Natural killer cell (primary cell): ENCODE measurements at regions not wholly inside any gene's neighbourhood (a gene's known extent, or its start where the extent isn't known, plus 50 kb on each side); places are given as distances from the start of the nearest gene placed in this dataset.
"Not testable (repeated sequence)": the region's sequence is repeated elsewhere in the genome, so short reads cannot be mapped to it uniquely, and the experiment has no call there.

Experiments used
- ATAC-seq, 3 donors: fragments of 150-1000 bp in 2 of 3; fragments of 200-7000 bp in 1 of 3; cut with Tn5 transposase; 1 replicate in 1 of 3; 2 replicates in 2 of 3; pipeline ENCODE4 v1.10.0; 2021; ENCODE audit warnings: mild to moderate bottlenecking in 2 of 3, moderate library complexity in 2 of 3
- DNase-seq, 2 donors: peaks; one replicate each; pipeline versions ENCODE4 v3.0.0 to v3.0.0-alpha.2; 2013 to 2021; ENCODE audit warnings: mixed read lengths in 1 of 2
- H3K27ac ChIP-seq: one replicate; pipeline ENCODE4 v1.5.1; 2013; ENCODE audit warnings: mild to moderate bottlenecking, low read length
- H3K27me3 ChIP-seq: one replicate; pipeline ENCODE4 v1.6.1; 2013; ENCODE audit warnings: low read length; ENCODE audit not compliant: control insufficient read depth, insufficient read depth
- H3K36me3 ChIP-seq: one replicate; pipeline ENCODE4 v1.6.1; 2013; ENCODE audit warnings: low read length; ENCODE audit not compliant: control insufficient read depth, insufficient read depth
- H3K4me1 ChIP-seq: one replicate; pipeline ENCODE4 v1.6.1; 2013; ENCODE audit warnings: low read length; ENCODE audit not compliant: control insufficient read depth, insufficient read depth
- H3K4me3 ChIP-seq: one replicate; pipeline ENCODE4 v1.5.1; 2013; ENCODE audit warnings: low read length
- H3K9me3 ChIP-seq: one replicate; pipeline ENCODE4 v1.6.1; 2013; ENCODE audit warnings: low read length; ENCODE audit not compliant: control insufficient read depth, insufficient read depth
- H3K27ac Mint-ChIP-seq, 2 donors: one replicate each; pipeline ENCODE4 v1.8.0; 2022; ENCODE audit warnings: mild to moderate bottlenecking in 2 of 2, mixed read lengths in 2 of 2, moderate library complexity in 1 of 2
- H3K27me3 Mint-ChIP-seq, 2 donors: one replicate each; pipeline ENCODE4 v1.8.0; 2022; ENCODE audit warnings: low read depth in 2 of 2, mixed read lengths in 2 of 2
- H3K36me3 Mint-ChIP-seq: one replicate; pipeline ENCODE4 v1.8.0; 2022; ENCODE audit warnings: mixed read lengths
- H3K4me1 Mint-ChIP-seq, 2 donors: one replicate each; pipeline ENCODE4 v1.8.0; 2022; ENCODE audit warnings: mixed read lengths in 2 of 2
- H3K4me3 Mint-ChIP-seq: one replicate; pipeline ENCODE4 v1.8.0; 2022; ENCODE audit warnings: mild to moderate bottlenecking, moderate library complexity, mixed read lengths
- H3K9me3 Mint-ChIP-seq, 2 donors: one replicate each; pipeline ENCODE4 v1.8.0; 2022; ENCODE audit warnings: mixed read lengths in 2 of 2
- CTCF ChIP-seq: fragments of 200-600 bp; IDR thresholded peaks from one replicate; pipeline ENCODE4 v1.8.0; 2022; ENCODE audit warnings: antibody characterized with exemption
- WGBS: methylation state at CpG from one replicate; pipeline ENCODE4 v1.1.7; 2013; ENCODE audit warnings: missing lambda C conversion rate; ENCODE audit not compliant: insufficient coverage; 5-methylcytosine and 5-hydroxymethylcytosine counted together
- intact Hi-C: fragments of 100-400 bp; cut with micrococcal nuclease; formaldehyde crosslinking; loops from one replicate; pipeline ENCODE4 v1.14.2; 2022

- H3K27ac ChIP-seq, H3K4me1 Mint-ChIP-seq, H3K36me3 ChIP-seq, H3K27ac Mint-ChIP-seq, ATAC-seq, H3K36me3 Mint-ChIP-seq, H3K27me3 Mint-ChIP-seq, DNase-seq, H3K4me3 ChIP-seq, H3K9me3 Mint-ChIP-seq, intact Hi-C loops, H3K9me3 ChIP-seq, H3K27me3 ChIP-seq, H3K4me3 Mint-ChIP-seq, H3K4me1 ChIP-seq: not testable (repeated sequence)
- WGBS, result 52% methylated on average over 8 of the region's 8 CpGs
These were observed 3051.6 kb downstream of the RPIA start for GRCh38 chr2:91742973-91743490.

- H3K4me3 Mint-ChIP-seq, H3K27ac Mint-ChIP-seq, H3K4me1 Mint-ChIP-seq, H3K4me1 ChIP-seq, ATAC-seq, DNase-seq, H3K9me3 Mint-ChIP-seq, H3K9me3 ChIP-seq, H3K27me3 ChIP-seq, H3K36me3 Mint-ChIP-seq, H3K4me3 ChIP-seq, H3K36me3 ChIP-seq, intact Hi-C loops, H3K27me3 Mint-ChIP-seq, H3K27ac ChIP-seq: not testable (repeated sequence)
- WGBS, result no CpG with 5 or more reads among the region's 1 CpG
These were observed 3052.4 kb downstream of the RPIA start for GRCh38 chr2:91743910-91744309.

- ATAC-seq, intact Hi-C loops: not testable (repeated sequence)
These were observed 3053.2 kb downstream of the RPIA start for GRCh38 chr2:91744700-91745141.

GRCh38 chr2:91748902-91749301 lies 3057.4 kb downstream of the RPIA start:
- no peaks in the 10 kb centered on the region for H3K4me1 Mint-ChIP-seq
- intact Hi-C loops, result no loop called here
- H3K9me3 ChIP-seq, result no peaks in the 10 kb centered on the region
- H3K36me3 Mint-ChIP-seq, result no peaks in the 10 kb centered on the region
- H3K9me3 Mint-ChIP-seq, result peaks cover 2 to 5% of the 10 kb centered on the region in 2 donors
- H3K27me3 ChIP-seq, result no peaks in the 10 kb centered on the region
- no peaks in the 10 kb centered on the region for H3K36me3 ChIP-seq
- TF ChIP-seq CTCF, result no peak
- peak in 1 of 2 donors; percentile 19 for DNase-seq
- H3K27me3 Mint-ChIP-seq, result peaks cover 0 to 9% of the 10 kb centered on the region in 2 donors
- peak; percentile 43 to 77 (median 61) for ATAC-seq
- WGBS, result 39% methylated on average over 52 of the region's 52 CpGs
- no peak overlapping the region for H3K27ac ChIP-seq
- H3K4me3 ChIP-seq, result no peak overlapping the region
- H3K4me3 Mint-ChIP-seq, result no peak overlapping the region
- no peak overlapping the region for H3K27ac Mint-ChIP-seq
- no peaks in the 10 kb centered on the region for H3K4me1 ChIP-seq

More at GRCh38 chr2:91744700-91745141, 3053.2 kb downstream of the RPIA start:
- not testable (repeated sequence) for H3K4me1 ChIP-seq, H3K4me3 ChIP-seq, H3K36me3 Mint-ChIP-seq, H3K9me3 ChIP-seq, H3K27ac ChIP-seq, H3K27me3 ChIP-seq, H3K27me3 Mint-ChIP-seq, DNase-seq, H3K4me3 Mint-ChIP-seq, H3K27ac Mint-ChIP-seq, H3K36me3 ChIP-seq, H3K9me3 Mint-ChIP-seq, H3K4me1 Mint-ChIP-seq
- 67% methylated on average over 11 of the region's 16 CpGs for WGBS

- H3K4me3 Mint-ChIP-seq, H3K9me3 Mint-ChIP-seq, intact Hi-C loops, ATAC-seq, DNase-seq, H3K36me3 Mint-ChIP-seq, H3K4me1 ChIP-seq, H3K36me3 ChIP-seq, H3K27ac ChIP-seq, H3K4me3 ChIP-seq, H3K27me3 ChIP-seq, H3K4me1 Mint-ChIP-seq, H3K27me3 Mint-ChIP-seq, H3K9me3 ChIP-seq, H3K27ac Mint-ChIP-seq: not testable (repeated sequence)
- WGBS, result 77% methylated on average over 3 of the region's 12 CpGs
These were observed 3058.2 kb downstream of the RPIA start for GRCh38 chr2:91749665-91750064.

- H3K4me1 ChIP-seq, H3K27ac Mint-ChIP-seq, H3K9me3 Mint-ChIP-seq, H3K4me1 Mint-ChIP-seq, H3K4me3 ChIP-seq, H3K4me3 Mint-ChIP-seq, H3K36me3 Mint-ChIP-seq, ATAC-seq, H3K27ac ChIP-seq, intact Hi-C loops, H3K9me3 ChIP-seq, H3K27me3 ChIP-seq, DNase-seq, H3K27me3 Mint-ChIP-seq, H3K36me3 ChIP-seq: not testable (repeated sequence)
- WGBS, result 20% methylated on average over 1 of the region's 5 CpGs
These were observed 3068.0 kb downstream of the RPIA start for GRCh38 chr2:91759361-91759941.

- H3K36me3 Mint-ChIP-seq, intact Hi-C loops, H3K4me1 Mint-ChIP-seq, H3K4me1 ChIP-seq, H3K9me3 ChIP-seq, H3K4me3 Mint-ChIP-seq, H3K36me3 ChIP-seq, H3K4me3 ChIP-seq, H3K27me3 ChIP-seq, H3K27ac Mint-ChIP-seq, DNase-seq, H3K27ac ChIP-seq, ATAC-seq, H3K27me3 Mint-ChIP-seq, H3K9me3 Mint-ChIP-seq: not testable (repeated sequence)
- 84% methylated on average over 5 of the region's 5 CpGs for WGBS
These were observed 3069.2 kb downstream of the RPIA start for GRCh38 chr2:91760672-91761071.
